Body of pancreas (tissue), 4 donors: ENCODE measurements at regions not wholly inside any gene's neighbourhood (a gene's known extent, or its start where the extent isn't known, plus 50 kb on each side); places are given as distances from the start of the nearest gene placed in this dataset.

Experiments used
- POLR2A ChIP-seq, 3 donors: fragments of 450-650 bp; IDR thresholded peaks; one replicate each; pipeline ENCODE4 v1.6.1; 2016; ENCODE audit warnings: antibody characterized with exemption in 3 of 3, mild to moderate bottlenecking in 2 of 3
- TF ChIP-seq, protein P1 (sequence below), 7 experiments: fragments of 450-650 bp in 4 of 7; fragments of 200-600 bp in 3 of 7; sonication (generic) in 3 of 7; IDR thresholded peaks; one replicate each; pipeline ENCODE4 v1.5.1; 2016 to 2019; ENCODE audit warnings: antibody characterized with exemption in 7 of 7

DNA sequence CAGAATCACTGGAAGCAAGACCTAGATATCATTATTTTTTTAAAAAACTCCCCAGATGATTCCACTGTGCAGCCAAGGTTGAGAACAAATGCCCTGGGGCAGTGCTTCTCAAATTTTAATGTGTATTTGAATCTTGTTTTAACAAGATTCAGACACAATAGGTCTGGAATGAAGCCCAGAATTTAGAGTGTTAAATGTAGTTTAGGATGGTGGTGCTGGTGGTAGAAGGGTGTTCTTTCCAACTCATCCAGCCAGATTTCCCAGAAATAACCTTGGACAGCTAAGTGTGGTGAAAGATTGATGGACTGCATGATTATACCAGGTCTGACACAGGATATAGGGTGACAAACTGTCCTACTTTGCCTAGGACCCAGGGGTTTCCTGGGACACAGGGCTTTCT lies 120.1 kb upstream of the MED14 start:
- TF ChIP-seq, protein P1, sequence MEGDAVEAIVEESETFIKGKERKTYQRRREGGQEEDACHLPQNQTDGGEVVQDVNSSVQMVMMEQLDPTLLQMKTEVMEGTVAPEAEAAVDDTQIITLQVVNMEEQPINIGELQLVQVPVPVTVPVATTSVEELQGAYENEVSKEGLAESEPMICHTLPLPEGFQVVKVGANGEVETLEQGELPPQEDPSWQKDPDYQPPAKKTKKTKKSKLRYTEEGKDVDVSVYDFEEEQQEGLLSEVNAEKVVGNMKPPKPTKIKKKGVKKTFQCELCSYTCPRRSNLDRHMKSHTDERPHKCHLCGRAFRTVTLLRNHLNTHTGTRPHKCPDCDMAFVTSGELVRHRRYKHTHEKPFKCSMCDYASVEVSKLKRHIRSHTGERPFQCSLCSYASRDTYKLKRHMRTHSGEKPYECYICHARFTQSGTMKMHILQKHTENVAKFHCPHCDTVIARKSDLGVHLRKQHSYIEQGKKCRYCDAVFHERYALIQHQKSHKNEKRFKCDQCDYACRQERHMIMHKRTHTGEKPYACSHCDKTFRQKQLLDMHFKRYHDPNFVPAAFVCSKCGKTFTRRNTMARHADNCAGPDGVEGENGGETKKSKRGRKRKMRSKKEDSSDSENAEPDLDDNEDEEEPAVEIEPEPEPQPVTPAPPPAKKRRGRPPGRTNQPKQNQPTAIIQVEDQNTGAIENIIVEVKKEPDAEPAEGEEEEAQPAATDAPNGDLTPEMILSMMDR (IDR thresholded peaks at IDR 0.05) = no peak
- no peak for TF ChIP-seq POLR2A (IDR thresholded peaks at IDR 0.05)
